MG63 (cell line): ENCODE measurements at regions not wholly inside any gene's neighbourhood (a gene's known extent, or its start where the extent isn't known, plus 50 kb on each side); places are given as distances from the start of the nearest gene placed in this dataset.

Source experiments
- DNase-seq: peaks from one replicate; pipeline ENCODE4 v3.0.0-alpha.2; 2020
- H3K27me3 ChIP-seq: fragments of 250-450 bp; sonication (Bioruptor Pico); 2 replicates; pipeline ENCODE4 v1.5.1; 2020; ENCODE audit warnings: mild to moderate bottlenecking, moderate library complexity
- H3K36me3 ChIP-seq: fragments of 250-450 bp; sonication (Bioruptor Pico); 2 replicates; pipeline ENCODE4 v1.5.1; 2020; ENCODE audit warnings: mild to moderate bottlenecking, moderate library complexity
- H3K4me3 ChIP-seq: fragments of 250-450 bp; sonication (Bioruptor Pico); 2 replicates; pipeline ENCODE4 v1.5.1; 2020; ENCODE audit warnings: mild to moderate bottlenecking, moderate library complexity
- H3K9me3 ChIP-seq: fragments of 250-450 bp; sonication (Bioruptor Pico); 2 replicates; pipeline ENCODE4 v1.5.1; 2020; ENCODE audit warnings: mild to moderate bottlenecking, moderate library complexity

DNA sequence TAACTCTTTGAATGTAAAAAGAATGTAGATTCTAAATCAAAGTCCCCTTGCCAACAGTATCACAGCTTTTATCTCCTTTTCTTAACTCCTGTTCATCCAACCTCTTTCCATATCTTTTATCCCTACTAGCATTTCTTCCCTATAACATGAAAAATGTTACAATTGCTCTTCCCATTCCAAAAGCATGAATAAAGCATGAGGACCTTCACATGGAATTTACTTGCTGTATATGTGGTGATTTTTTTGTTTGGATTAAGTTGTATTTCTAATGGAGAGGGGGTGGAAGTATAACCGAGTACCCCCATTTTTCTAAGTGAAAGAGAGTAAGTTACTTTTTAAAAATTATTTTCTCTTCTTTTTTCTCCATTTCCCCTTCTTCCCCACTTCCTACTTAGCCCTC, 94.9 kb upstream of the RBBP8 start:
- no peak for DNase-seq
- no peak overlapping the region for H3K4me3 ChIP-seq
- H3K36me3 ChIP-seq = no peaks in the 10 kb centered on the region
- no peaks in the 10 kb centered on the region; the same call in 1 of the 2 replicates for H3K9me3 ChIP-seq
- no peaks in the 10 kb centered on the region for H3K27me3 ChIP-seq

DNA sequence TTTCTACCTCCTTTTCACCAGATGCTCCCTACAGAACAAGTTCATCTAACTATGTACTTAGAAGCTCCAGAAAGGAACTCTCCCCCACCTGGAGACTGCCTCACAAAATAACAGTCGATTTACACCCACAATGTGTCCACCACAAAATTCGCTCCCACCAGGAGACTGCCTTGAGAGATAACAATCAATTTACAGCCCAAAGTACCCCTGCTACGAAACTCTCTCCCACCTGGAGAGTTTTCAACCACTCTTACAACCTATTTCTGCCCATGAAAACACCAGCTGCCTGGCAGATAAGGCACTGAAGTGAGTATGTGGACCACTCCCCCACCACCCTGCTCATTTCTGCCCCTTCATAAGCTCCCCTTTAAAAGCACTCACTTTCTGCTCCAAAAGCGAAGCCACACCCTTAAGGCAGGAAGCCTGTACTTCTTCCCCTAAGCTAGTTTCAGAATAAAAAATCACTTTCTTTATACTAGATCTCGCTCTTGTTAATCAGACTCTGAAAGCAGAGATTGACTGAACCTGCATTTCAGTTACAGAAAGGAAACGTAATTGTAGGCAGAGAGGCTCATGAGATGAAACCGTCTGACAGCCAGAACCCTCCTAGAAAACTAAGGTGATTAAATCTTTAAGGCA, 94.4 kb upstream of the RBBP8 start:
- Histone ChIP-seq H3K9me3 (no peaks in the 10 kb centered on the region; the same call in 1 of the 2 replicates), H3K36me3 (no peaks in the 10 kb centered on the region), H3K27me3 (no peaks in the 10 kb centered on the region), H3K4me3 (no peak overlapping the region)
- no peak for DNase-seq

DNA sequence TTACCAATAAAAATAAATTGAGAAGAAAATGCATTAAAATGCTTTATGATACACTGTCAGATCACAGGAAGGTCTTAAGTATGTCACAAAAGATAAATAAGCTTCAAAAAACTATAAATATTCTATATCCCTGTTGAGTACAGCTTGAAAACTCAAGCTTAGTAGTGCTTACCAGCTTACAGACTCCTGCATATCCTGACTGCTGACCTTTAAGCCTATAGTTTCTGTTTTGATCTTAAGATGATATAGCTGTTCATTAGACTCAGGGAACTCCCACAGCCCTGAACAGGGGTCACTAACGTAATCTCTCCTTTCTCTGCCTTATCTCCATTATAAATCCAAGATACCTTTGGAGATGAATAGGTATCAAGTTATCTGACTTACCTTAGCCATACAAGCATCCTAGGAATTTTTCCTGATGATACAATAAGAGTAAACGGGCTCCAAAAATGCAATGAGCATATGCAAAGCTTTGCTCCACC, 93.7 kb upstream of the RBBP8 start:
- DNase-seq = no peak
- no peak overlapping the region for H3K4me3 ChIP-seq
- H3K9me3 ChIP-seq = no peaks in the 10 kb centered on the region; the same call in 1 of the 2 replicates
- H3K36me3 ChIP-seq = no peaks in the 10 kb centered on the region
- H3K27me3 ChIP-seq = no peaks in the 10 kb centered on the region

DNA sequence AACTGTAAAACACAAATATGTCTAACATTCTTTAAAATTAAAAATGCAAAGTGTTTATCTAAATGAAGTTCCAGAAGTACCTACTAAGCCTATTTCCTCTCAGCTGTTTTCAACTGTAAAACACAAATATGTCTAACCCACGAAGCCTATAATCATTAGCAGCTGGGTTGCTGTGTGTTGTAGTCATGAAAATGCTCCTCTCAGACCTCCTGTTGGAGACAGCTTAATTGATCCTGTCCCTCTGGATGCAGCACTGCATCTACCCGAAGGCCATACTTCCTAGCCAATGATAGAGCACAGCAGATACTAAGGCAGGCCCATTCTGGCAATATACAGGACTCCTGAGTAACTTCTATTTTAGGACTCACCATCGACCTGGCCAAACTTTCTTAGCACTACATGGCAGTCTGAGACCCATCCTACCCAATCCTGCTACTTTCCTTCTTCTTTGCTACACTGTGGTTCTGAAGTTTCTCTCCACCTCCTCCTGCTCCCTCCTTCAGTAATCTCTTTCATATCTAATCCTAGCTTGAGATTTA, 92.5 kb upstream of the RBBP8 start:
- H3K27me3 ChIP-seq = no peaks in the 10 kb centered on the region
- H3K4me3 ChIP-seq = no peak overlapping the region
- DNase-seq = no peak
- H3K36me3 ChIP-seq = no peaks in the 10 kb centered on the region
- no peaks in the 10 kb centered on the region; the same call in 1 of the 2 replicates for H3K9me3 ChIP-seq

DNA sequence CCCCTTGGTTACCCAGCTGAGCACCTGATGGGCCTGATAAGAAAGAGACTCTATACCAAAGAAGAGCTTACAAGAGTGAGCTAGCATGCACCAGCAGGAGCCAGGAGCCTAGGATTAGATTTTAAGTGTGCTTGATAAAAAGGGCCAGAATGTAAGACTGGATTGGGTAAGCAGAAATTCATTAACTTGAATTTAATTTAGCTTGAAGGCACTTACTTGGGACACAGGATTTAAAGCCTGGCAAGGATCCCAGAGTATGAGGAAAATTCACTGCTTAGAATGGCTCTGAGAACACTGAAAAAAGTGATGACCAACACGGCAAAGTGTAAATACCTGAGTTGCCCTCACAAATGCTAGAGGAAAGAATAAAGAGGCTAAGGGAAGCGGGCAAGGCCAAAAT, 91.3 kb upstream of the RBBP8 start:
- Histone ChIP-seq H3K9me3 (no peaks in the 10 kb centered on the region), H3K36me3 (no peaks in the 10 kb centered on the region), H3K27me3 (no peaks in the 10 kb centered on the region), H3K4me3 (no peak overlapping the region)
- no peak for DNase-seq

DNA sequence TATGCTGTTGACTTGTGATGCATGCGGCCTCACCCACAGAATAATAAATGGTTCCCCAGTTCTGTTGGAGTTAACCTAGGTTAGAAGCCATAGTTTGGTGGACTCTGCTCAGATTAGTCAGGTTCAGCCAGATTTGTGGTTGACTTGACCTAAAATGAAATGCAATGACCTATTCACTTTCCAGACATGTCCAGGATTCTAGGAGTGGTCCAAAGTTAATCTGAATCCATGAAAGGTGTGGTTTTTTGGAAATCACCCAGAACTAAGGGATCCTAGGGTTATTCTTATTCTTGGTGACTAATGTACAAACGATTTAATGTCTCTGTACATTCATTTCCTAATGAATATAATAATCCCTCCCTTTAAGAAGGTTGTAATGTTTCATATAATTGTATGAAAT, 88.9 kb upstream of the RBBP8 start:
- Histone ChIP-seq H3K36me3 (no peaks in the 10 kb centered on the region), H3K27me3 (no peaks in the 10 kb centered on the region), H3K9me3 (no peaks in the 10 kb centered on the region), H3K4me3 (no peak overlapping the region)
- no peak for DNase-seq

DNA sequence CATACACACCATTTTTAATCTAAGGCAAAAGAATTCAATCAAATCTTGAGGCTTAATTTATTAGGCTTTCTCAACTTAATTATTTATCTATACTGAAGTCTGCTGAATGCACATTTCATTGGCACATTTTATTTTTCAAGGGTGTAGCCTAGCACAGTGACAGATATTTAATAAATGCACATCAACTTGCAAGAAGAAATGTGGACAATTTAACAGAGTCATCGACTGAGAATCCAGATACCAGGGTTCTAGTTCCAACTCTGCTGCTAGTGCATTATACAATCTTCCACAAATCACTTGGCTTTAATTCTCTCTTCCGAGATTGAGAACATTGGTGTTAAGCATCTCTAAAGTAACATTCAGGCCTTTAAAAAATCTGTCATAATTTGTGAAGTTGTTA, 88.5 kb upstream of the RBBP8 start:
- Histone ChIP-seq H3K27me3 (no peaks in the 10 kb centered on the region), H3K4me3 (no peak overlapping the region), H3K36me3 (no peaks in the 10 kb centered on the region), H3K9me3 (no peaks in the 10 kb centered on the region)
- no peak for DNase-seq

DNA sequence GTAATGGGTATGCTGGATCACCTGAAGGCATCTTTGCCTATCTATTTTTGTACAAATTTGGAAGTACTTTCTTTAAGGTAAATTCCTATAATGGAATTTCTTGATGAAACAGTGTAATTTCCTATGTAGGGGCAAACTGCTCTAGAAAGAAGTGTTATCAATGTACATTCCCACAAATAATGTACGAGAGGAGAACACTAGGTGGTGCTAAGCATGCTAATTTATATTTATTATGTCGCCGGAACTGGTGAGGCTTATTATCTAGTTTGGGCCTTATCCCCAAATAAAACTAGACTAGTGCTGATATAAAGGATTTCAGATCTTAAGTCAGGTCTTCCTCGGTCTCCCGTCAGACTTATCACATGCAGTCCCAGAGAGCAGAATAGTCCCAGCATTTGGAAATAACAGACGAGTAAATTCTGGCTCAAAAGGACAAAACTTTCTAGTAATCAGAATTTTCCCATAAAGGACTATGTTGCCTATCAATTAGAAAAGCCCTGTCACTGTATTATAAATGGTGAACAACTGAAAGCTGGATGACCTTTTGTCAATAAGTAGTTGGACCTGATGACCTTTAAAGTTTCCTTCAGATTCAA, 86.9 kb upstream of the RBBP8 start:
- no peaks in the 10 kb centered on the region for H3K36me3 ChIP-seq
- no peak for DNase-seq

DNA sequence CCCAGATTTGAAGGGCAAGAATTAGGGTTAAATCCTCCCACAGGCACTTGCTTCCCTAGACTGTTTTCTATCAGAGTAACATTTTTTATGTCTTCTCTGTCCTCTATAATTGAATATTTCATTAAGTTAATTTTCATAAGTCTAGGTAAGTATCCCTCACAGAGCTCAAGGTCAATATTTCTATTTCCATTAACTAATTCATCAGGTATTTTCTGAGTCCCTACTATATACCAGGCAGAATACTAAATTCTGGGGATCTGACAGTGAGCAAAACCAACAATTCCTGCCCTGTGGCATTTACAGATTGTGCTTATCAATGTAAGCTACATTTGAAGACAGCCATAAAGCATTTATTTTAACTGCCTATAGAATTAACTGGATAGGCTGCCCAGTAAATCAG, 86.4 kb upstream of the RBBP8 start:
- Histone ChIP-seq H3K4me3 (no peak overlapping the region), H3K9me3 (no peaks in the 10 kb centered on the region), H3K27me3 (0 out of 2 replicates have a peak, but pooled peaks cover 2% of the 10 kb centered on the region), H3K36me3 (no peaks in the 10 kb centered on the region)
- DNase-seq = no peak

More for the DNA sequence above, 86.9 kb upstream of the RBBP8 start:
- Histone ChIP-seq H3K27me3 (no peaks in the 10 kb centered on the region), H3K4me3 (no peak overlapping the region), H3K9me3 (no peaks in the 10 kb centered on the region)

DNA sequence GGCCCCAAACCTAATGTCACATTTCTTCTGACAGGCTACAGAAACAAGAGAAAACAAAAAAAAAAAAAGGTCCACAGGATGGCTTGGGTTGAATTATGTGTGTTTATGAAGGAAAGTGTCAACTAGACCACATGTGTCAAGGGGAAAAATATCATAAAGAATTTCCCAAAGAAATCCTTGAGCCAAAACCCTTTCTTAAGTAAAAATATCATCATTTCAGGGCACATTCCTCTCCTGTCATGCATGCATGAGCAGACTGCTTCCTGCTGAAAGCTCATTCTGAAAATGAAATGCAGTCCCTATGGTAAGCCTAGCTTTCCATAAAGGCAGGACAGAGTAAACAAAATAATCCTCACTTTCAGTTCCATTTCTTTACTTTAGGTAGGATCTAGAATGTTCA, 85.7 kb upstream of the RBBP8 start:
- Histone ChIP-seq H3K4me3 (no peak overlapping the region), H3K9me3 (no peaks in the 10 kb centered on the region), H3K27me3 (0 out of 2 replicates have a peak, but pooled peaks cover 2% of the 10 kb centered on the region), H3K36me3 (no peaks in the 10 kb centered on the region)
- DNase-seq = no peak

DNA sequence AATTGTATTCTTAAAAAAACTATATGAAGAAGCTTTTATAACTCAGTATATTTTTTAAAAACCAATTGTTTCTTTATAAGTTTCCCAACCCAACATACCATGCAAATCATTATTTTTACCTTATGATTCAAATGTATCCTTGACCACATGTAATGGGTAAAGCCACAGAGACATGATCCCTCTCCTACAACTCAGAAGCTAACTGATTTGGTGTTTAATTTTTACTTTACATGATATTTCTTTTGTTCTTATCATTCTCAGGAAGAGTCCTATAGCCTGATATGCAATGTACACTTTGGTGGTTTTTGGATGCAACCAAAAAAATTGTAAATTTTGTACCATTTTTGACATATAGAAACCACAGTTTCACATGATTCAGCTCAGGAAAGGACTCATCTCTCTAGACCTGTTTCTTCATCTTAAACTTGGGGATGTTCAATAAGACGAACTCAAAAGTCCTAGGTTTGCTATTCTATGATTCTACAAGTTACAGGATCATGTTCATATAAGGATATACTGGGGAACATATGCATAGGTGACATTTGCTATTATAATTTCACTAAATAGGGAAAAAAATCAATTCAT, 85.2 kb upstream of the RBBP8 start:
- DNase-seq = no peak
- no peak overlapping the region for H3K4me3 ChIP-seq

DNA sequence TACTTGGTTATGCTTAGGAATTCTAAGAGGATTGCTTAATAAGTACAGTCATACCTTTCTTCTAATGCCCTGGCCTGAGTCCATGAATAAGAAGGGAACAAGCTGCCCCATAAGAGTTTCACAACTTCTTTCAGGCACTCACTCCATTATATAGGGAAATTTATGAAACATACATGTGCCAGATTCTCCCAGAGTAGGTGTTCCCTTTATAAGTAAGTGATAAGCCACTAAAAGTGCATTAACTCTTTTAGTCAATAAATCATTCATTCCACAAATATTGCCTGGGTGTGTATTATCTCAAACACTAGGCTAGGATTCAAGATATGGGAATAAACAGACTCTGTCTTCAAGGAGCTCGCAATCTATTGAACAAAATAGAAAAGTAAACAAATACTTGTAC, 84.5 kb upstream of the RBBP8 start:
- Histone ChIP-seq H3K4me3 (no peak overlapping the region), H3K27me3 (peaks cover 2% of the 10 kb centered on the region; the same call in 1 of the 2 replicates), H3K9me3 (no peaks in the 10 kb centered on the region), H3K36me3 (no peaks in the 10 kb centered on the region)
- DNase-seq = no peak

More for the DNA sequence above, 85.2 kb upstream of the RBBP8 start:
- Histone ChIP-seq H3K9me3 (no peaks in the 10 kb centered on the region), H3K36me3 (no peaks in the 10 kb centered on the region), H3K27me3 (peaks cover 2% of the 10 kb centered on the region; the same call in 1 of the 2 replicates)

DNA sequence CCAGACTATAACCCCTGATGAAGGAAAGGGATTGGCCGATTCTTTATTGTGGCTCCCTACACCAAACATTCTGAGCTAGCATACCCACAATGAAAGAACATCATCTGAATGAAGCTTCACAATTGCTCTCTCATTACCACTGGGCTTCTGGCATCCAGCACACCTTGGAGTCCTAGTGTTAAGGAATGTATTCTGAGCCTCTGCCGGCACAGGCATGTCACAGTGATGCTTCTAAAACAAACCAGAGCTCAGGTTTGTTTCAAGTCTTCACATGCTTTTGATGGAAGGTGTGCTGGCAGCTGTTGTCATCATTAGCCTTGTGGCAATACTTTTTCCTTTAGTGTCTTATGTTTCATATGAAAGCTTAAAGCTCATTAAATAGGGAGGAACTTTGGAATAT, 76.3 kb upstream of the RBBP8 start:
- Histone ChIP-seq H3K27me3 (peaks cover 4% of the 10 kb centered on the region; the same call in 1 of the 2 replicates), H3K36me3 (no peaks in the 10 kb centered on the region), H3K4me3 (no peak overlapping the region), H3K9me3 (no peaks in the 10 kb centered on the region; the same call in 1 of the 2 replicates)
- no peak for DNase-seq

DNA sequence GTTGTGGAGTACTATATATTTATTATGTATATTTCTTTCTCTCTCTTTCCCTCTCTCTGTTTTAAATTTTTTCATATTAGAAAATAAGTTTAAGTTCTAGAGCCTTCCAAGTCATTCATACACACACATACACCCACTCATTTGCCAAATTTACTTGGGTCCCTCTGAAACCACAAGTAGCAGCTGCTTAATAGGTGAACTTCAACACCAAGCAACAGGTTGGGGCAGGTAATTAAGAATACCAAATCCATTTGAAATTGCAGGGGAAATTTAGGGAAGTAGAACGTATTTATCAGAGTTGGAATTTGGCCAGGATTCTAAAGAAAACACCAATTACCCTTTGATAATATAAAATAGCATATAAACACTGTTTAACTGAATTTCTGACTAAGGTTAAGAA, 75.0 kb upstream of the RBBP8 start:
- Histone ChIP-seq H3K36me3 (no peaks in the 10 kb centered on the region), H3K27me3 (0 out of 2 replicates have a peak, but pooled peaks cover 4% of the 10 kb centered on the region), H3K9me3 (no peaks in the 10 kb centered on the region; the same call in 1 of the 2 replicates), H3K4me3 (no peak overlapping the region)
- no peak for DNase-seq

DNA sequence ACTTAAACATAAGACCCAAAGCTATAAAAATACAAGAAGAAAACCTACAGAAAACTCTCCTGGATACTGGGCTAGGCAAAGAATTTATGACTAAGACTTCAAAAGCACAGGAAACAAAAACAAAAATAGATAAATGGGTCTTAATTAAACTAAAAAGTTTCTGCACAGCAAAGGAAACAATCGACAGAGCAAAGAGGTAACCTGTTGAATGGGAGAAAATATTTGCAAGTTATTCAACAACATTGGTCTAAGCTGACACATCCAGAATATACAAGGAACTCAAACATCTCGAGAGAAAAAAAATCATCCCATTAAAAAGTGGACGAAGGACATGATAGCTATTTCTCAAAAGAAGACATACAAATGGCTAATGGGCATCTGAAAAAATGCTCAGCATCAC, 72.3 kb upstream of the RBBP8 start:
- H3K4me3 ChIP-seq = no peak overlapping the region
- no peaks in the 10 kb centered on the region for H3K36me3 ChIP-seq
- DNase-seq = no peak
- peaks cover 4% of the 10 kb centered on the region; the same call in 1 of the 2 replicates for H3K27me3 ChIP-seq
- H3K9me3 ChIP-seq = no peaks in the 10 kb centered on the region; the same call in 1 of the 2 replicates

DNA sequence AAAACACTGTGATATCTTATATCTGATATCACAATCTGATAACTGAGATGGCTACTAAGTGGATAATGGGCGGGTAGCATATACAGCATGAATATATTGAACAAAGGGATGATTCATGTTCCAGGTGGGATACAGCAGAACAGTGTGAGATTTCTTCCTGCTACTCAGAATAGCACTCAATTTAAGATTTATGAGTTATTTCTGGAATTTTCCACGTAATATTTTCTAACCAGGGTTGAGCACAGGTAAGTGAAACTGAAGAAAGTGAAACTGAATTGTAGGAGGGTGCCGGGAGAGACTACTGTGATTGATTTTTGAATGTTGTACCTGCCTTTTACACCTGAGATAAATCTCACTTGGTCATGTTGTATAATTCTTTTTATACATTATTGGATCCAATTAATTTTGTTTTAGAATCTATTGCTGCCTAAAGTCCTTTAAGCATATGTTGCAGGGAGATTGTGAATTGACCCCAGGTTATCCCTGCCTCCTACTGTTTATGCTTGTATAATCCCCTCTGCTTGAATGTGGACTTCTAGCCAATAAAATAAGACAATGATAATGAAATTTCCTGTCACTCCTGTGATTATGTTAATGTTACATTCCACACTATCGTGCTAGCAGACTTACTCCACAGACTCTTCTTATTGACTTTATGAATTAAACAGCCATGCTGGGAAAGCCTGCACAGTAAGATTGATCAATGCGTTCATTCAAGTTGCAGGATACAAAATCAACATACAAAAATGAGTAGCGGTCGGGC, 67.6 kb upstream of the RBBP8 start:
- Histone ChIP-seq H3K4me3 (no peak overlapping the region), H3K9me3 (no peaks in the 10 kb centered on the region; the same call in 1 of the 2 replicates), H3K27me3 (peaks cover 4% of the 10 kb centered on the region; the same call in 1 of the 2 replicates), H3K36me3 (no peaks in the 10 kb centered on the region)
- no peak for DNase-seq

DNA sequence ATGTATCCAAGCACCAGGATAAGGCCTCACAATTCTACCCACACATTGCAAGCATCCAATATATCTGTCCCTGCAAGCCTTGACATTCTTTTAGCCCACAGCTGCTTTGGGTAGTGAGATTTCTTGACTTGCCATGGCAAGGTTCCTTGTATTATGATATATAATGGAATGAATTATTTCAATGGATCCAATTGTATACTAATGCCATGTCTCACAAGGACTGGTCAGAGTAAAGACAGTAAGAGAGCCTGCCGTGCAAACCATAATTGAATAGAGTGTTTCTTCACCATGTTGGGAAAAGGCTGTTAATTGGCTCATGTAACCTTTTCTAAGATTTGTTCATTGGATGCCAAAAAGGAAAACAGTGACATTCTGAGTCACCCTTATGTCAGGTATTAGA, 64.3 kb upstream of the RBBP8 start:
- Histone ChIP-seq H3K4me3 (no peak overlapping the region), H3K9me3 (no peaks in the 10 kb centered on the region), H3K27me3 (no peaks in the 10 kb centered on the region; the same call in 1 of the 2 replicates), H3K36me3 (no peaks in the 10 kb centered on the region)
- no peak for DNase-seq
